CD4-positive, alpha-beta T cell treated with Interleukin-17A for 4 hours (primary cell): ENCODE measurements at regions not wholly inside any gene's neighbourhood (a gene's known extent, or its start where the extent isn't known, plus 50 kb on each side); places are given as distances from the start of the nearest gene placed in this dataset.
"Not testable (repeated sequence)": the region's sequence is repeated elsewhere in the genome, so short reads cannot be mapped to it uniquely, and the experiment has no call there.

ENCODE experiments used
- DNase-seq: peaks from one replicate; pipeline ENCODE4 v3.0.0-alpha.2; 2020; ENCODE audit warnings: mixed read lengths

DNA sequence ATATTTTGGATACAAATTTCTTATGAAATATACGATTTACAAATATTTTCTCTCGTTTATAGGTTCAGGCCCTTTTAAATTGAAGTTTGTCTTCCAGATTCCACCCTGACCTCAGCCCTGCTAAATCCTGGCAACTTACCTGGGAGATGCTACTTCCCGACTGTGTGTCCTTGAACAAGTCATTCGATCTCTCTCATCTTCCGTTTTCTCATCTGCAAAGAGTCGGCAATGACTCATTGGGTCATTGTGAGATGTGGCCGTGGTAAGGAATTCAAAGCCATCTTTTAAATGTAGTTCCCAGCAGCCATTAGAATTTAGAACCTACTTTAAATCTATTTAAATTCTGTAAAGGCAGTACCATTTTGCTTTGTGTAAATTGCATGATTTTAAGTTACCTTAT is 72.5 kb downstream of the LHX2 start:
- no peak for DNase-seq

GRCh38 chr9:124087226-124087625 is 75.7 kb downstream of the LHX2 start:
- no peak for DNase-seq

DNA sequence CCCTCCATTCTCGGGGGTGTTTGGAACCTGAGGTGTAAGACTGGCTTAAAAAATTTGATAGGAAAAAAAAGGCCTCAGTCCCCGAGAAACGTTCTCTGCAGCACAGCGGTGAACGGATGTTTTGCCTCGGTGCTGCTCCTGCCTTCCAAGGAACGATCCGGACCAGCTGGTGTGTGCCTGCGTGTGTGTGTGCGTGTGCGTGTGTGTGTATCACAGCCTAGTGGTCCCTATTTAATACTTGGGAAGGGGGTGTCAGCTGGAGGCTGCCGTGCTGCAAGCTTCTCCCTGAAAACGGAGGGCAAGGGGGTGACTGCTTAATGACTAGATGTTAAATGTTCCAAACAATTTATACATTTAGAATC is 76.9 kb downstream of the LHX2 start:
- DNase-seq, result no peak

- not testable (repeated sequence) for DNase-seq
These were observed 78.3 kb downstream of the LHX2 start for GRCh38 chr9:124089631-124090488.

DNA sequence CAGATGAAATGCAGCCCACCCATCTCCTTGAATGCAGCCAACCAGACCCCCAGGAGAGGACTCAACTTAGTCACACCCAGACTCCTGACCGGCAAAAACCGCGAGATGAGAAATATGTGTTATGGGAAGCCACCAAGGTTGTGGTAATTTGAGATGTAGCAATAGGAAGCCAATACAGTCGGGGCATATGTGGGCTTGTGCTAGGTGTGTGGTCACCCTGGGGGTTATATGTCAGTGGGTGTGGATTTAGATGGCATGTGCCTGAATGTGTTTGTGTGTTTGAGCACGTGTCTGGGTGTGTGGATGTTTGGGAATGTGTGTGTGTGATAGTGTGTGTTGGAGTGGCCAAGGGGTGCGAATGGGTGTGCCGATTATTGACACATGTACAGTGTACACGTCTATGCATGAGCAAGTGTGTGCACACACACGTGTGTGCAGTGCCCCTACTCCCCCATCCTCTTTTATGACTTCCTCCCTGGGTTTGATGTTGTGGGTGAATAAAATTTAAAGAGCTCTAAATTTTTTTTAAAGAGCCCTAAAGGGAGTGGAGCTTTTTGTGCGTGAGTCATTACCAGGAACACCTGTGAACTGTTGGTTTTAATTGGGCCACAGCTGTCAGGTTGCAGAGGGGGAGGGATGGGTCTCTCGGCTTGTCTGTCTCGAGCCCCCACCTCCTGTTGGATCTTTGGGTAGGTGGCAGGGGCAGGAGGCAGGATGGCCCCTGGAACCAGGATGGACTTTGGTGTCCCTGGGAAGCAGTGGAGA is 86.8 kb downstream of the LHX2 start:
- no peak for DNase-seq

DNA sequence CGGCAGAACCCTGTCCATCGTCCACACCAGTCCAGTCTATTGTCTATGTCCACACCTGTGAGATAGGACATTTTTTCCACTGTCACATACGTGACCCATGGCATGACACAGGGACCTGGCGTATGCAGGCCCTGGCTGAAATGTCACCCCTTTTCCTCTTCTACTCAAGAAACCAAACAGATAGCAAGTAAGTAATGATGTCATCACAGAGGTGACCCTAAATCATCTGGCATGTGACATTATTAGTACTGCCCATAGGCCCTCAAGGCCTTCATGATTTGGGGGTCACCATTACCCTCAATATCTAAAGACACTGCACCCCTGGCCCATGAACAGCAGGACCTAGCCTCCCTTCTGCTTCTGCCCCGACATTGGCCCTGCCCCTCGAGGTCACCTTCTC is 88.3 kb downstream of the LHX2 start:
- no peak for DNase-seq

- DNase-seq, result no peak
These were observed 89.8 kb downstream of the LHX2 start for GRCh38 chr9:124101215-124101968.

GRCh38 chr9:124101969-124102345 is 90.4 kb downstream of the LHX2 start:
- no peak for DNase-seq

DNA sequence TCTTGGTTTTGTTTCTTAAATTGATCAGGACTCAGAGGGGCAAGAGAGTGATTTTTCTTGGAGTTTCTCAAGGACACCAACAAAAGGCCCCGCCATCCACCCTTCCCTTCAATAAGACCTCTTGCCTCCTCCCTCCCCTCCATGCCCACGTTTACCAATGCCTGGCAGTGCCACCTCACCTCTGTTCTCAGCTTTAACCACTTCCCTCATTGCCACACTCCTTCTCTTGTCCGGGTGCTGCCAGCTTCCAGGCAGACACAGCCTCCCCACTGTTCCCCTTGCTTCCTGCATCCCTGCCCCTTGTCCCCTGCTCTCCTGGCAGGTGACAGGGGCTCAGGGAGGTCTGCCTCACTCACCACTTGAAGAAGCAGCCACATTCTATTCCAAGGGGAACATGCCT is 90.8 kb downstream of the LHX2 start:
- no peak for DNase-seq

GRCh38 chr9:124105266-124105665 is 93.7 kb downstream of the LHX2 start:
- no peak for DNase-seq

GRCh38 chr9:124108216-124108615 is 96.6 kb downstream of the LHX2 start:
- no peak for DNase-seq

- peak; percentile 9 for DNase-seq
These were observed 98.8 kb downstream of the LHX2 start for GRCh38 chr9:124110307-124110915.

DNA sequence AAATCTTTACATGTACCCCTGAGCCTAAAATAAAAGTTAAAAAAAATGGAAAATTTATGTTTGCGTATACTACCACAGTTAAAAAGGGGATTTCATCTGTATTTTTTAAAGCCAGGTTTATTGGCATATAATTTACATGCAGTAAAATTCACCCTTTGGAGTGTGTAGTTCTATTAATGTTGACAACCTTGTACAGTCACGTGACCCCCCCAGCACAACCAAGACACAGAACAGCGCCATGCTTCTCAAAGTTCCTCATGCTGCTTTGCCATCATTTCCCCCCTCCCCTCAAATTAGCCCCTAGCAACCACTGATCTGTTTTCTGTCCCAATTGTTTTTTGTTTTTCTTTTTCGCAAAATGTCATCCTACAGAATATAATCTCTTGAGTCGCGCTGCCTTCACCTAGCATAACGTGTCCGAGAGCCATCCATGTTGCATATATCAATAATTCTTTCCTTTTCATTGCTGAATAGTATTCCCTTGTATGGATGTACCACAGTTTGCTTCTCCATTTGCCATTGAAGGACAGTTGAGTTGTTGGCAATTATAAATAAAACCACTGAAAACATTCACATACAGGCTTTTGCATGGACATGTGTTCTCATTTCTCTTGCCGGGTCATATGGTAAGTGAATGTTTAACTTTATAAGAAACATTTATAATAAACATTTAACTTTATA is 105.3 kb downstream of the LHX2 start:
- DNase-seq, result no peak

- no peak for DNase-seq
These were observed 107.3 kb downstream of the LHX2 start for GRCh38 chr9:124118894-124119293.

DNA sequence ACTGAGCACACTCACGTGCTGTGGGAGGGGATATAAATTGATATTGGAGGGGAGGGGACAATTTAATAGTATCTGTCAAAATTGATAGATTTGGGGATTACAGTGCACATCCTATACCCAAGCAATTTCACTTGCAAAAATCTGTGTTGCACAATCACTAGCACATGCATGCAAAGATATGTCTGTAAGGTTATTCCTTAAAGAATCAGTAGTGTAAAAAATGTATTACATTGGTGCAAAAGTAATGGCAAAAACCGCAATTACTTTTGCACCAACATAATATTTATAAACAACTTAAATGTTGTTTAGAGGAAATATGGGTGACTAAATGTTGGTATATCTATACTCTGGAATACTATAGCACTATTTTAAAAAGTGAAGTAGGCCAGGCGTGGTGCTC is 108.7 kb downstream of the LHX2 start:
- DNase-seq, result no peak

GRCh38 chr9:124121725-124122124 is 110.2 kb downstream of the LHX2 start:
- no peak for DNase-seq

DNA sequence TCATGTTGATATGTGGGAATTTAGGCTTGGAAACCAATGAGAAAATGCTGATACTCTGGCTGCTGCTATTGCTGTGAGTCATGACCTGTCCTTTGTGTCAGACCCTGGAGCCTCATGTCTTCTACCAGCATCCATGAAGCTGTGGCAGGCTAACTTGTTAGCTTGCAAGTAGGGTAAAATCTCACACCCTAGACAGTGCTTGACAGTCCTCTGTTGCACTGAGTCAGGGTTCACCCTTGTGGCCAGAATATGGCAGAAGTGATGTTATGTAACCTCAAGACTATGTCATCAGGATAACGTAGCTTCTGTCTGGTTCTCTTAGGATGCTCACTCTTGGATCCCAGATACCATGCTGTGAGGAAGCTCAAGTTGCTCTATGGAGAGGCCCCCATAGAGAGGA is 110.8 kb downstream of the LHX2 start:
- DNase-seq, result no peak

DNA sequence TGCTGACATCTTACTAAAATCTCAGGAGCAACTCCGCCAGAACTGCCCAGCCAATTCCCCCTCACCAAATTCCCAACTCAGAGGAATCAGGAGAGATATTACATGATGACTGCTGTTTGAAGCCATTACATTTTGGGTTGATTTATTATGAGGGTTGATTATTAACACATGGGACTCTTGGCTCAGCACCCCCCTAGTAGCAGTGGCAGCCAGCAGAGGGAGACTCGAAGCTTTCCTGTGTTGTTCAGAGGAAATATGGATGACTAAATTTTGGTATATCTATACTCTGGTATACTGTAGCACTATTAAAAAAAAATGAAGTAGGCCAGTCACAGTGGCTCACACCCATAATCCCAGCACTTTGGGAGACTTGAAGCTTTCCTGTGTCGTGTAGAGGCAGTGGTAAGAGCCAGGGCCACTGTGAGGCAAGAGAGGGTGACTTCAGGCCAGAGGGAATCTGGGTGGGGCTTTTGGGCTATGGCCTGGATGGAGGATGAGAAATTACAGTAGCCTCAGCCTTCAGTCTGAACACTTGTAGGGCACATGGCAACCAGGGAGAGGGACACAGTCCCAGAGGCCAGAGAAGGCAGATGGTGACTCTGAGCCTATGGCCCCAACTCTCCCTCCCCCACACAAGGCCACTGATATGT is 111.4 kb downstream of the LHX2 start:
- DNase-seq, result no peak

DNA sequence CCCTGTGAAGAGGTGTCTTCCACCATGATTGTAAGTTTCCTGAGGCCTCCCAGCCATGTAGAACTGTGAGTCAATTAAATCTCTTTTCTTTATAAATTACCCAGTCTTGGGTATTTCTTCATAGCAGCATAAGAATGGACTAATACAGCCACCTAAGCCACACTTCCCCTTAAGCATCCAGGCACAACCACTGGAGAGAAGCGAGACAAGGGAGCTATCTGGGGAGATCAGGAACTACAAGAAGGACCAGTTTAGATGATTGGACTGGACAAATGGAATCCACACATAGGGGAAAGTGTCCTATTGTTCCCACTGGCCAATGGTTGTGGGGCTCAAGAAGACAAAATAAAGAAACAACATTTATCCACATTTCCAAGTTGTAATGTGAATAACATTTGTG is 112.1 kb downstream of the LHX2 start:
- not testable (repeated sequence) for DNase-seq

DNA sequence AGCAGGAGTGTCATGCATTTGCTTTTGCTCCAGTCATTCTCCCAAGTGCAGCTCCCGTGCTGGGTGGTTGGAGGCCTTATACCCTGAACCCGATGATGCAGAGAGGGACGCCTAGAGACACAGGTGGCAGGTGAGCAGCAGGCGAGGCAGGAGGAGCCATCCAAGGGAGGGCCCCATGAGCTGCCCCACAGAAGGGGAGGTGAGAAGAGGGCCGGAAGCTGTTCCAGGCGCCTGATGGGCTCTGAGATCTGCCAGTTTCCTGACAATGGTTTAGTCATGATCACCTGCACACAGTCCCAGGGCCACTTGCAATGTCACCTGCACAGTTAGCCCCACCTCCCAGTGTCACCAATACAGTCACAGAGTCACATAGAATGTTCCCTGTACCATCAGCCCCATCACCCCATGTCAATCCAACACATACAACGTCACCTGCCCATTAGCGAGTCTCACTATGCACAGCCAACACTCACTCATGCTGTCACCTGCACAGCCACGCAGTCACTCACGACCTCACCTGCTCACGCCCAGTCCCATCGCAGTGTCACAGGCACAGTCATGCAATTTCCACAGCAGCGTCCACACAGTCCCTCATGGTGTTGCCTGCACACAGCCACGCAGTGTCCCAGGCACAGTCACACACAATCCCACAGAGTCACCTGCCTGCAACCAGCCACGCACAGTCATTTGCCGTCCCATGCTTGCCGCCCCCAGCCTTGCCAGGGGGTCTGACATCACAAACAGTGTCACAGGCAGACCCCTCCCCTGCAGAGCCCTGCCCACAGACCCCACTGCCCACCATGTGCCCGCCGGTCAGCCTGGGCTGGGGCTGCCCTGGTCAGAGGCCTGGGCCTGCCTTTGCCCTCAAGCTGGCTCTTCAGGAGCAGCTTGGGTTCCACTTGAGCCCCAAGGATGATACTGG is 113.4 kb downstream of the LHX2 start:
- DNase-seq, result no peak

DNA sequence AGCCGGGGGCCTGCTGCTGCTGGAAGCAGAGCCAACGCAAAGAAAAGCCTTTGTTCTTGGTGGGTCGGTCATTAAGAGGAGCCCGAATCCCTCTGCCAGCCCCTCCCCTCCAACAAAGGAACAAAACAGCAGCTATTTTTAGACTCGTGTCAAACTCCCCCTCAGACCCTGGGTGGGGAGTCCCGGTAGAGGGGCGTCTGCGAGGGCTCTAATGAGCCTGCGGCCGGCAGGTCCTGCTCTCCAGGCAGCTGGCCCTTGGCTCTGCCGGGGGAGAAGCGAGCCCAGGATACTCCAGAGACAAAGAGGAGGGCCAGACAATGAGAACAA is 114.0 kb downstream of the LHX2 start:
- no peak for DNase-seq
